HepG2 (cell line): ENCODE measurements at regions not wholly inside any gene's neighbourhood (a gene's known extent, or its start where the extent isn't known, plus 50 kb on each side); places are given as distances from the start of the nearest gene placed in this dataset.

Experiments
- ATAC-seq: fragments of 200-7000 bp; cut with Tn5 transposase; 3 replicates; pipeline ENCODE4 v1.9.1; 2020; ENCODE audit warnings: mild to moderate bottlenecking, moderate library complexity
- BruUV-seq: library from RNA; stranded (reverse); fragments of 400-500 nt; replicated peaks from 2 replicates; lab custom pipeline; 2021; lab: Mats Ljungman, UMichigan
- CTCF ChIA-PET: fragments of 300-600 bp; formaldehyde crosslinking; extraction: SDS; loops from one replicate; lab custom pipeline; 2021; ENCODE audit warnings: low total read pairs, inconsistent platforms, low intra/inter-chr PET ratio; lab: Yijun Ruan, JAX
- POLR2A ChIA-PET: fragments of 350-600 bp; sonication (Branson Sonifier 250); formaldehyde crosslinking; loops from one replicate; lab custom pipeline; 2020; ENCODE audit warnings: antibody characterized with exemption, inconsistent platforms; lab: Yijun Ruan, JAX
- DNase-seq: peaks from one replicate; pipeline ENCODE4 v3.0.0-alpha.2; 2015; ENCODE audit warnings: low spot score
- FAIRE-seq: peaks from 3 replicates; lab custom pipeline; 2011; peaks lifted over from hg19 to GRCh38; lab: Jason Lieb, UNC
- H2AFZ ChIP-seq: one replicate; pipeline ENCODE4 v1.6.1; 2011; ENCODE audit warnings: low read length, inconsistent platforms
- H3K27ac ChIP-seq: fragments of 300-600 bp; 3 replicates; pipeline ENCODE4 v1.8.0; 2011; ENCODE audit warnings: mixed run types, mild to moderate bottlenecking, mixed read lengths, low read length, inconsistent platforms; ENCODE audit not compliant: insufficient read depth; ENCODE audit errors: extremely low read length
- H3K27me3 ChIP-seq, 2 experiments: fragments of 200-600 bp in 1 of 2; 2 replicates in 1 of 2; 3 replicates in 1 of 2; pipeline versions ENCODE4 v1.6.0 to v1.8.0; 2011; ENCODE audit warnings: low read length in 2 of 2, mild to moderate bottlenecking in 2 of 2, moderate library complexity in 2 of 2, inconsistent platforms in 1 of 2; ENCODE audit not compliant: insufficient read depth in 2 of 2, control insufficient read depth in 1 of 2
- H3K36me3 ChIP-seq, 2 experiments: fragments of 200-600 bp in 1 of 2; replicated peaks in 1 of 2; 2 replicates in 1 of 2; 3 replicates in 1 of 2; pipeline versions ENCODE4 v1.5.1 to v1.8.0; 2011; ENCODE audit warnings: low read length in 2 of 2, inconsistent platforms in 1 of 2; ENCODE audit not compliant: insufficient read depth in 2 of 2, control insufficient read depth in 1 of 2
- H3K4me1 ChIP-seq: 2 replicates; pipeline ENCODE4 v1.5.1; 2012; ENCODE audit warnings: low read length, inconsistent platforms; ENCODE audit not compliant: insufficient read depth
- H3K4me2 ChIP-seq: 2 replicates; pipeline ENCODE4 v1.6.0; 2011; ENCODE audit warnings: low read depth, low read length, inconsistent platforms
- H3K4me3 ChIP-seq, 3 experiments: fragments of 200-600 bp in 1 of 3; sonication (generic), shearing (Covaris generic) in 1 of 3; replicated peaks in 1 of 3; 2 replicates each; pipeline ENCODE4 v1.5.1; 2011 to 2016; ENCODE audit warnings: low read length in 3 of 3, inconsistent platforms in 2 of 3, low read depth in 2 of 3, mild to moderate bottlenecking in 2 of 3, control low read depth in 1 of 3, mixed read lengths in 1 of 3; ENCODE audit not compliant: insufficient read depth in 1 of 3
- H3K79me2 ChIP-seq: one replicate; pipeline ENCODE4 v1.6.1; 2011; ENCODE audit warnings: low read length, inconsistent platforms; ENCODE audit not compliant: insufficient read depth
- H3K9ac ChIP-seq: 2 replicates; pipeline ENCODE4 v1.6.0; 2011; ENCODE audit warnings: mild to moderate bottlenecking, low read depth, low read length, inconsistent platforms; ENCODE audit not compliant: insufficient read depth
- H3K9me3 ChIP-seq: 2 replicates; pipeline ENCODE4 v1.5.1; 2012; ENCODE audit warnings: mild to moderate bottlenecking, low read length
- H4K20me1 ChIP-seq: 2 replicates; pipeline ENCODE4 v1.6.0; 2011; ENCODE audit warnings: inconsistent platforms, mild to moderate bottlenecking, low read length, moderate library complexity; ENCODE audit not compliant: insufficient read depth
- CEBPZ ChIP-seq: IDR thresholded peaks from 2 replicates; pipeline ENCODE4 v1.6.1; 2012; ENCODE audit warnings: low read length, improper control_type of control experiment
- DZIP1 ChIP-seq: sonication (generic); formaldehyde crosslinking; IDR thresholded peaks from 2 replicates; pipeline ENCODE4 v1.5.0; 2020; ENCODE audit warnings: mild to moderate bottlenecking, missing genetic modification reagents
- FOXA1 ChIP-seq, 2 experiments: fragments of 450-650 bp in 1 of 2; sonication (generic) in 1 of 2; formaldehyde crosslinking in 1 of 2; IDR thresholded peaks; 2 replicates each; pipeline versions ENCODE4 v1.4.0 to v1.6.1; 2016 to 2020; ENCODE audit warnings: missing genetic modification reagents in 1 of 2
- GATA4 ChIP-seq: sonication (generic); IDR thresholded peaks from 2 replicates; pipeline ENCODE4 v1.6.1; 2016; ENCODE audit warnings: antibody characterized with exemption, low read depth, borderline replicate concordance
- LRRFIP1 ChIP-seq: sonication (generic); formaldehyde crosslinking; conservative IDR thresholded peaks from 2 replicates; pipeline ENCODE4 v1.4.0; 2020; ENCODE audit warnings: missing genetic modification reagents
- MAFF ChIP-seq: IDR thresholded peaks from 2 replicates; pipeline ENCODE4 v1.6.1; 2011; ENCODE audit warnings: low read depth, low read length, improper control_type of control experiment
- SATB2 ChIP-seq: sonication (generic); formaldehyde crosslinking; IDR thresholded peaks from 2 replicates; pipeline ENCODE4 v1.5.0; 2020; ENCODE audit warnings: missing genetic modification reagents
- SMAD3 ChIP-seq: sonication (generic); formaldehyde crosslinking; IDR thresholded peaks from 2 replicates; pipeline ENCODE4 v1.4.0; 2020; ENCODE audit warnings: missing genetic modification reagents
- SUZ12 ChIP-seq: fragments of 150-350 bp; IDR thresholded peaks from 2 replicates; pipeline ENCODE4 v1.6.1; 2014; ENCODE audit warnings: low read depth, low read length
- YEATS4 ChIP-seq: sonication (generic); formaldehyde crosslinking; IDR thresholded peaks from 2 replicates; pipeline ENCODE4 v1.4.0; 2020; ENCODE audit warnings: missing genetic modification reagents, borderline replicate concordance
- ZEB1 ChIP-seq: IDR thresholded peaks from 2 replicates; pipeline ENCODE4 v1.6.1; 2012; ENCODE audit warnings: mild to moderate bottlenecking, low read depth, inconsistent platforms; ENCODE audit not compliant: insufficient replicate concordance
- ZNF224 ChIP-seq: sonication (generic); formaldehyde crosslinking; IDR thresholded peaks from 2 replicates; pipeline ENCODE4 v1.5.0; 2020; ENCODE audit warnings: mild to moderate bottlenecking, missing genetic modification reagents
- ZNF24 ChIP-seq: fragments of 450-650 bp; IDR thresholded peaks from 2 replicates; pipeline ENCODE4 v1.6.1; 2017; ENCODE audit warnings: antibody characterized with exemption, mild to moderate bottlenecking
- ZNF3 ChIP-seq: IDR thresholded peaks from 2 replicates; pipeline ENCODE4 v1.7.0; 2017; ENCODE audit warnings: inconsistent platforms
- ZNF674 ChIP-seq: sonication (generic); formaldehyde crosslinking; IDR thresholded peaks from 2 replicates; pipeline ENCODE4 v1.5.0; 2020; ENCODE audit warnings: low read depth, mild to moderate bottlenecking, missing genetic modification reagents
- ZNF746 ChIP-seq: sonication (generic); formaldehyde crosslinking; IDR thresholded peaks from 2 replicates; pipeline ENCODE4 v1.8.0; 2022; ENCODE audit warnings: mild to moderate bottlenecking, missing genetic modification reagents
- WGBS: methylation state at CpG from one replicate; pipeline ENCODE4 v1.1.6; 2017; ENCODE audit warnings: low lambda C conversion rate; 5-methylcytosine and 5-hydroxymethylcytosine counted together
- in situ Hi-C: cut with HindIII; loops from 2 replicates; pipeline ENCODE4 v1.10.0; 2017; ENCODE audit warnings: low pct_unique_long_range_greater_than_20kb; ENCODE audit not compliant: extremely low pct_ligation_motif_present
- intact Hi-C: fragments of 100-400 bp; cut with micrococcal nuclease; formaldehyde crosslinking; loops from one replicate; pipeline ENCODE4 v1.10.0; 2022; ENCODE audit not compliant: unreplicated experiment

- no peak for TF ChIP-seq CEBPZ
Observed at GRCh38 chrX:148416142-148416541, 84.3 kb upstream of the AFF2 start (continued).

- no peaks in the 10 kb centered on the region for H3K4me1 ChIP-seq
- intact Hi-C loops: no loop called here
- ChIA-PET POLR2A (no interaction called here), CTCF (no interaction called here)
- no peaks in the 10 kb centered on the region for H3K79me2 ChIP-seq
- ATAC-seq (no peak), DNase-seq (no peak), FAIRE-seq (no peak)
- WGBS: 0% methylated on average over 4 of the region's 4 CpGs
- H4K20me1 ChIP-seq: no peaks in the 10 kb centered on the region
- in situ Hi-C loops: no loop called here
- H2AFZ ChIP-seq: no peak overlapping the region
- no peaks in the 10 kb centered on the region for H3K27me3 ChIP-seq
- H3K9ac ChIP-seq: no peak overlapping the region
- no peaks in the 10 kb centered on the region for H3K36me3 ChIP-seq
- BruUV-seq: no TSS peak
- H3K4me3 ChIP-seq: no peak overlapping the region
- no peak overlapping the region for H3K27ac ChIP-seq
- H3K9me3 ChIP-seq: no peaks in the 10 kb centered on the region
- no peak overlapping the region for H3K4me2 ChIP-seq
- TF ChIP-seq ZNF24: no peak
- no peak for TF ChIP-seq GATA4
- no peak for TF ChIP-seq ZEB1
- no peak for TF ChIP-seq SATB2 (CRISPR knock-in tag)
- TF ChIP-seq MAFF: no peak
- TF ChIP-seq LRRFIP1 (CRISPR knock-in tag): no peak
- TF ChIP-seq YEATS4 (CRISPR knock-in tag): no peak
- TF ChIP-seq SUZ12: no peak
- TF ChIP-seq ZNF746 (CRISPR knock-in tag): no peak
- no peak for TF ChIP-seq ZNF224 (CRISPR knock-in tag)
- no peak for TF ChIP-seq DZIP1
- no peak for TF ChIP-seq SMAD3 (CRISPR knock-in tag)
- no peak for TF ChIP-seq ZNF674 (CRISPR knock-in tag)
- no peak for TF ChIP-seq FOXA1 (IDR thresholded peaks at IDR 0.05)
- no peak for TF ChIP-seq FOXA1 (CRISPR knock-in tag; IDR thresholded peaks at IDR 0.05)
- TF ChIP-seq ZNF3 (CRISPR knock-in tag): no peak
Observed at GRCh38 chrX:148416931-148417330, 83.5 kb upstream of the AFF2 start.
